ENCODE measurements at regions not wholly inside any gene's neighbourhood (a gene's known extent, or its start where the extent isn't known, plus 50 kb on each side); places are given as distances from the start of the nearest gene placed in this dataset.

DNA sequence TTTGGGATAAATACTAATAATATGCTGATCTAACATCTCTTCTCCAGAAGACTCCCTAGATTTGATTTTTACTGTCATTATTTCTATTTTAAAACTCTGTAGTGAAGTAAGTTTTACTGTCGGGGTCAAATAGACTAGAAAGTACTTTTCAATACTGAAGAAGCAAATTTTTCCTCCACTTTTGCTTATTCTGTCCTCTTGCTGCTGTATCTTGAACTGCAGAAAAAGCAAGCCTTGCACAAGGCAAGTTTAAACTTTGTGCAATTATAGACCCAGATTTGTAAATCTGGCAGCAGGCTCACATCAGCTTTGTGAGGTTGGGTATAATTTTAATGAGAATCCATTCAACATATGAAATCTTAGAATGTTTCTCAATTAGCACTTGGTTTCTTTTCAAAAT lies 151.1 kb upstream of the ETS2 start:
- DNase-seq (ENCODE audit: low read depth in 2 of 2): no peak

DNA sequence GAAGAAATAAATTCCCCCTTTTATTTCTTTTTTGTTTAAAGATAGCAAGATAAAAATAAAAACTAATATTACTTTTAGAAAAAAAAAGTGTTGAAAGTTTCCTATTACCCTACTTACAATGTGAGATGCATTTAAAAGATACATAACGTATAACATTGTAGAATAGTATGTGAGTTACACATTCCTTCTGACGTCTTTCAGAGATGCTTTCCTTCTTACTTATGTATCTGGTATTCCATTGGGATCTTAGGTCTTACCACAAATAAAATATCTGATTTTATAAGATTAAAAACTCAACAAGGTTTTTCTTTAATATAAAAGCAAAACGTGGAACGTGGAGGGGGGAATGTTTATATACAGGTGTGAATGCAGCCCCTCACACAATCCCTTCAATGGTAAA lies 147.2 kb upstream of the ETS2 start:
- no peak for DNase-seq (ENCODE audit: low read depth in 2 of 2)

GRCh38 chr21:38659936-38660332 lies 145.8 kb upstream of the ETS2 start:
- DNase-seq (ENCODE audit: low read depth in 2 of 2): no peak

DNA sequence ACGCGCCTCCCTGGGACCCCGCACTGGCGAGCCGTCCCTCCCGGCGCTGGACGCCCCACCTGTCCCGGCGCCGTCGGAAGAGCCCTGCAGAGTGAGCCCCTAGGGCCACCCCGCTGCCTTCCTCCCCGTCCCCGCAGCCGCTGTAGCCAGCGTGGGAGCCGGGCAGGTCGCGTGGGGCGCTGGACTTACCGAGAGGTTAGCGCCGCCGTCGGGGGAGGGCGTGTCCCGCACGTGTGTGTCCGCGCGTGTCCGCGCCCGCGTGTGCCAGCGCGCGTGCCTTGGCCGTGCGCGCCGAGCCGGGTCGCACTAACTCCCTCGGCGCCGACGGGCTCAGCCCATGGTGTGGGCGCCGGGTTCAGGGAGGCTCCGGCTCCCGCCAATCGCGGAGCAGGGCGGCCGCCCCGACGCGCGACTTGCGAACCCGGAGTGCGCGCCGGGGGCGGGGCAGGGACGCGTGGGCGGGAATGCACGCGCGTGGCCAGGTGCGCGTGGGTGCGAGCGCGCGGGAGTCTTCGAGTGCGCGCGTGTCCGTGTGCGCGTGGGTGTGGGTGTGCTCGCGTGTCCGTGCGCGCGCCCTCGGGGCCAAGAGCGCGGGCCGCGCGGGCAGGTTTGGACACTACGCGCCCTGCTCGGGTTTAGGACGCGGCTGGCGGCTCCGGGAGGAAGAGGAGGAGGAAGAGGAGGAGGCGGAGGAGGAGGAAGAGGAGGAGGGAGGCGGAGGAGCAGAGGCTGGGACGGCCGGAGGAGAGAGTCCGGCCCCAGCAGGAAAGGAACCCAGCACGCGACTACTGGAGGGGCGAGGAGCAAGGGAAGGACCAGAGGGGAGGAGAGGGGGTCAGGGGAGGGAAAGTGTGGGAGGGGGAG lies 145.2 kb upstream of the ETS2 start:
- no peak for DNase-seq (ENCODE audit: low read depth in 2 of 2)

- DNase-seq (ENCODE audit: low read depth in 2 of 2): no peak
These were observed 144.4 kb upstream of the ETS2 start for GRCh38 chr21:38661197-38661871.

- no peak for DNase-seq (ENCODE audit: low read depth in 2 of 2)
These were observed 143.7 kb upstream of the ETS2 start for GRCh38 chr21:38661889-38662568.

DNA sequence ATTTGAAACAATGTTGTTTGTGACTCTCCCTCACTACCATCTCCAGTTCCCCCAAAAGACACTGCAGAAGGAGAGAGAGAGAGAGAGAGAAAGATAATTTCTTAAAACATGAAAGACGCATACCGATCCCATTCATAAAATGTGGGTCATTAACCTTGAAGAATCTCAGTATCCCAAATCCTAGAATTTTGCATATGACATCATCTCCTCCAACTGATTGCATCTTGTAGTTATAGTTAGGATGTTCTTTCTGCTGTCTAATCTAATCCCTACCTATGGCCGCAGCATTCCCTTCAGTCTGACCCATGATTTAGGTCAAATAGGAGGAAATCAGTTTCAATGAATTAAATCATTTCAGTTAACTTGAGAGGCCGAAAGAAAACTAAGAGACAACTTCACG lies 142.4 kb upstream of the ETS2 start:
- no peak for DNase-seq (ENCODE audit: low read depth in 2 of 2)

DNA sequence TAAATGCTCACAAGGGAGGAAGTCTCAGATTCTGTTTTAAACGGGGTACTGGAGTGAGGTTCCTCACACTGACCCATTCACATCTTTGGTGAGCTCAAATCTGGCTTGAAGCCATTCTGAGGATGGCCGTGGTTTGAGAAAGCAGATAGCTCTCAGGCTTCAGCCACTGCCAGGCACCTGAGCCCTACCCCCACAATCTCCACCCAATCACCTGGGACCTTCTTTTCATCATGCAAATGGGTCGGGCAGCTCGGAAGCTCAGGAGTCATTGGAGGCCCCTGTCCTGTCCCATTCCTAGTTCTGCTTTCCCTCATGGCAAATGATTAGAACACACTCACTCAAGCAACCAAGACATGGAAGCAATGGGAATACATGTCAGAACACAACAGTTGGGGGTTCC lies 141.4 kb upstream of the ETS2 start:
- DNase-seq (ENCODE audit: low read depth in 2 of 2): no peak

DNA sequence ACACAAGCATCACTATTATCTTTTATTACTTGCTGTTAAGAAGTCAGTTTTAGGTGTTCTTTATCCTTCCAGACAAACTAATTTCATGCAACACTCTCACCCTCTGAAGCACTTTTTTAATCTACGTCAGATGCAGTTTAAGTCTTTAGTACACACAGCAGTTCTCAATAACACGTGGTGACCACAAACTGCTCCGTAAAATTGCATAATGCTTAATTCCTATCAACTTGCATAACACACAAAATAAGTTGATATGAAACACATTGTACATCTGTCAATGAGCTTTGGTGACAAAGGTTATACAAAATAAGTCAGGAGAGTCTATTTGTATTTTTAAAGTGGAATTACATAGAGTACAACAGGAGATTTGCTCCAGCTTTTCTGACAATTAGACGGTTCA lies 140.9 kb upstream of the ETS2 start:
- no peak for DNase-seq (ENCODE audit: low read depth in 2 of 2)

GRCh38 chr21:38667291-38667870 lies 138.3 kb upstream of the ETS2 start:
- DNase-seq (ENCODE audit: low read depth in 2 of 2): no peak

- no peak for DNase-seq (ENCODE audit: low read depth in 2 of 2)
These were observed 137.7 kb upstream of the ETS2 start for GRCh38 chr21:38668067-38668466.

- no peak for DNase-seq (ENCODE audit: low read depth in 2 of 2)
These were observed 137.2 kb upstream of the ETS2 start for GRCh38 chr21:38668541-38668940.

GRCh38 chr21:38669186-38669585 lies 136.5 kb upstream of the ETS2 start:
- no peak for DNase-seq (ENCODE audit: low read depth in 2 of 2)

DNA sequence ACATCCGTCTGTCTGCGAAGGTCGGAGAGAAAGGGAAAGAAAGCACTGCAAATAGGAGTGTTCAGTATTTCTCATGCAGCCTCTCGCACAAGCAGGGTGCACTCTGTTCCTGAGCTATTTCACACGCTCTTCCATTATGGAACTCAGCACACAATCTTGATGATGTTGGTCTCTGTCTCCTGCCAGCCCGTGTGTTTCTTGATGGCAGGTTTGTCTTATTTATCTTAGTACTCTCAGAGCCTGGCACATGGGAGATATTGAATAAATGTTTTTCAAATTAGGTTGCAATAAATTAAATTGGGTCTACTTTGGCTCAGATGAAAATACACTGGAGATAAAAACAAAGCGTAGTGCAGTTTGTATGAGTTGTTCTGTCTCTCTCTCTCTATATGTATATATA lies 134.9 kb upstream of the ETS2 start:
- no peak for DNase-seq (ENCODE audit: low read depth in 2 of 2)

DNA sequence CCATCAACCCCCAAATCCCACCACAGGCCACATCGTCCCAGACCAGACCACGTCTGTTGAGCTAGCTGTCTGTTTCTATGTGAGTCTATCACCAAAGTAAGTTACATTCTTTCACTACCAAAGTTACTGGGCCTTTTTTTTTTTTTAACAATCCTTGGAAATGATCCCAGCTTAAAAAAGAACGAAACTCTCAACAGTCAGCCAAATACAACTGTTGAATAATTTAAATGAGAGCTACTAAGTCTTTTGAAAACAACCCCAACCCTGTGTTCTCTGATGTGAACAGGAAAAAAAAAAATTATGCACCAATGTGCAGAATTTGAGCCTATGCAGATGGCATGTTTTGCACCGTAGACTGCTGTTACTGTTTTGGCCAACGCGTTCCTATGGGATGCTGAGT lies 134.0 kb upstream of the ETS2 start:
- no peak for DNase-seq (ENCODE audit: low read depth in 2 of 2)

GRCh38 chr21:38675182-38675824 lies 130.4 kb upstream of the ETS2 start:
- DNase-seq (ENCODE audit: low read depth in 2 of 2): no peak

DNA sequence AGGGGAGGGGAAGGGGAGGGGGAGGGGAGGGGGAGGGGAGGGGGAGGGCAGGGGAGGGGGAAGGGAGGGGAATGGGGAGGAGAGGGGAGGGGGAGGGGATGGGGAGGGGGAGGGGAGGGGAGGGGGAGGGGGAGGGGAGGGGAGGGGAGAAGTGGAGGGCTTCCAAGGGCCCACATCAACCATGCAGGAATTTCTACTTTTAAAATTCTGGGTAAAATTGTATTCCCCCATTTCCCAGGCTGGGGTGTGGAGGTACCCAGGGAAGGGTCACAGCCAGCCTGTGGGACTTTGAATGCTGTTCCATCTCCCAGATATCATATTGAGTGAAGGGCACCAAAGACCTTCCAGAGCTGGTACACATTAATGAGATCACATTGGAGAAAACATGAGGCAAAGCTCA lies 126.9 kb upstream of the ETS2 start:
- no peak for DNase-seq (ENCODE audit: low read depth in 2 of 2)

GRCh38 chr21:38679534-38679933 lies 126.2 kb upstream of the ETS2 start:
- DNase-seq (ENCODE audit: low read depth in 2 of 2): no peak

DNA sequence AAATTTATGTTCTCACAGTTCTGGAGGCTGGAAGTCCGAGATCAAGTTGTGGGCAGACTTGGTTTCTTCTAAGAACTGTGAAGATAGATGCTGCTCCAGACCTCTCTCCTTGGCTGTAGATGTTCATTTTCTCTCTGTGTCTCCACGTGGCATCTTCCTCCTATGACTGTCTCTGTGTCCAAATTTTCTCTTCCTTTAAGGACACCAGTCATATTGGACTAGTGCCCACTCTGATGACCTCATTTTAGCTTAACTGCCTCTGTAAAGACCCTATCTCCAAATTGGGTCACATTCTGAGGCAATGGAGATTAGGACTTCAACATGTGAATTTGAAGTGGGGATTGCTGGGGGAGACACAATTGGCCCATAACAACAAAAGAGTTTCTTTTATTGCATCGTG lies 125.3 kb upstream of the ETS2 start:
- DNase-seq (ENCODE audit: low read depth in 2 of 2): no peak

- no peak for DNase-seq (ENCODE audit: low read depth in 2 of 2)
These were observed 122.5 kb upstream of the ETS2 start for GRCh38 chr21:38683222-38683621.

DNA sequence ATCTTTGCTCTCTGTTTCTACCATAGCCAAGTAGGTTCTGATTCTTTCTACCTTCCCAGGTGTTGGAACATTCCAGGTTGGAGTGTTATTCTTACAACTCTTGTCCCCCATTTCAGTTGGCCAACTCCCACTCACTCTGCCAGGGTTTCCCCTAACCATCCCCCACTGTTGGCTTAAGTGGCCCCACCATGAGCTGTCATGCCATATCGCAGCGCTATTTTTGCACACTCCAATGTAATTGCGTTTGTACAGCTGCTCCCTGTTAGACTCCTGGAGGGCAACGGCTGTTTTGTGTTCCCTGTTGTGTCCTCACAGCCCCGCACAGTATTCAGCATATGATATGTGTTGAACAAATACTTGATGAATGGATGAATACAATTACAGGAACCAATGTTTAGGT lies 117.7 kb upstream of the ETS2 start:
- no peak for DNase-seq (ENCODE audit: low read depth in 2 of 2)

- DNase-seq (ENCODE audit: low read depth in 2 of 2): no peak
These were observed 114.1 kb upstream of the ETS2 start for GRCh38 chr21:38691631-38692030.
